ENCODE measurements at regions not wholly inside any gene's neighbourhood (a gene's known extent, or its start where the extent isn't known, plus 50 kb on each side); places are given as distances from the start of the nearest gene placed in this dataset.

GRCh38 chr14:34003691-34004090, 52.8 kb upstream of the EGLN3 start:
- Histone ChIP-seq H3K27ac (ENCODE audit: low read depth in 1 of 2, low read length in 2 of 2) (no peak overlapping the region), H3K4me1 (ENCODE audit: control insufficient read depth in 1 of 2, insufficient read depth in 2 of 2, low read length in 2 of 2) (no peaks in the 10 kb centered on the region), H3K27me3 (ENCODE audit: control insufficient read depth in 1 of 2, insufficient read depth in 2 of 2, low read length in 1 of 2) (no peaks in the 10 kb centered on the region), H3K4me3 (ENCODE audit: low read length in 2 of 2) (no peak overlapping the region), H3K9me3 (ENCODE audit: control insufficient read depth, low read length) (no peaks in the 10 kb centered on the region), H3K36me3 (ENCODE audit: control insufficient read depth in 1 of 2, insufficient read depth in 2 of 2, low read length in 1 of 2) (no peaks in the 10 kb centered on the region)
- intact Hi-C loops (cut with DNase I) = no loop called here
- ATAC-seq (ENCODE audit: low FRiP score) (no peak), DNase-seq (no peak)
- WGBS, 2 donors = 62 to 71% methylated on average over 4 of the region's 4 CpGs

DNA sequence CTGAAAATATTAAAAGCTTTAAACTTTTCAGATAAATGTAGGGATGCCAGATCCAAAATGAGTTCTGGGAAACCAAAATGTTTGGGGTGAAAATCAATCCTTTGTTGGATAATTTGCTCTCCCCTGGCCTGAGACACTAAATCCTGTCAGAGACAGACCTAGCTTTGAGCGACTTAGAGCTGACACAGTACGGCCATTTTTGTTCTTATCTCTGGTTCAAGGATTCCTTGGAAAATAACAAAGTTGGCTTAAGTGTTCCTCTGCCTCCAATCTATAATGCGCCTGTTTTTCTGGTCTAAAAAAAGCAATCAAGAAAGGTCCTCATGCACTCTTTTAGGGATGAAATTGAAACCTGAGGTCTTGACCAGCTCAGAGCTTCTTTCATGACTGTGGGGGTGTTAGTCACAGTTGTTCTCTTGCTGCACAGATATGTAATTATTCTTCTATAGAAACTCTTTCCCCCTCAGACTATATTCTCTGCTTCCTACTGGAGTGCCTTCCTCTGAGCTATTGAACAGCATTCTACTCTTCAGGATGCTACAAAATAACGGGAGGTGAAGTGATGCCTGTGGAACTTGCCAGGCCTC, 52.3 kb upstream of the EGLN3 start:
- 62 to 71% methylated on average over 4 of the region's 4 CpGs for WGBS, 2 donors

More for the DNA sequence above, 52.3 kb upstream of the EGLN3 start:
- Histone ChIP-seq H3K4me1 (ENCODE audit: control insufficient read depth in 1 of 2, insufficient read depth in 2 of 2, low read length in 2 of 2) (no peaks in the 10 kb centered on the region), H3K27ac (ENCODE audit: low read depth in 1 of 2, low read length in 2 of 2) (no peak overlapping the region), H3K27me3 (ENCODE audit: control insufficient read depth in 1 of 2, insufficient read depth in 2 of 2, low read length in 1 of 2) (no peaks in the 10 kb centered on the region), H3K36me3 (ENCODE audit: control insufficient read depth in 1 of 2, insufficient read depth in 2 of 2, low read length in 1 of 2) (no peaks in the 10 kb centered on the region), H3K4me3 (ENCODE audit: low read length in 2 of 2) (no peak overlapping the region), H3K9me3 (ENCODE audit: control insufficient read depth, low read length) (no peaks in the 10 kb centered on the region)
- no peak for ATAC-seq (ENCODE audit: low FRiP score)
- no peak for DNase-seq
- intact Hi-C loops (cut with DNase I) = no loop called here
